Testis (tissue), 2 donors: ENCODE measurements at regions not wholly inside any gene's neighbourhood (a gene's known extent, or its start where the extent isn't known, plus 50 kb on each side); places are given as distances from the start of the nearest gene placed in this dataset.

Experiments used
- DNase-seq: peaks from one replicate; pipeline ENCODE4 v3.0.0-alpha.2; 2019
- H3K27ac ChIP-seq, 2 donors: fragments of 200-600 bp; sonication (generic); one replicate each; pipeline ENCODE4 v1.5.1; 2019
- H3K27me3 ChIP-seq: fragments of 200-600 bp; sonication (generic); one replicate; pipeline ENCODE4 v1.5.1; 2019
- H3K36me3 ChIP-seq: fragments of 200-600 bp; sonication (generic); one replicate; pipeline ENCODE4 v1.5.1; 2017; ENCODE audit warnings: low read depth; ENCODE audit errors: missing control alignments
- H3K4me1 ChIP-seq: fragments of 200-600 bp; sonication (generic); one replicate; pipeline ENCODE4 v1.5.1; 2019
- H3K4me3 ChIP-seq, 2 donors: fragments of 200-600 bp; sonication (generic); one replicate each; pipeline ENCODE4 v1.5.1; 2017 to 2019
- H3K9me3 ChIP-seq: fragments of 200-600 bp; sonication (generic); one replicate; pipeline ENCODE4 v1.5.1; 2017
- POLR2A ChIP-seq: fragments of 450-650 bp; IDR thresholded peaks from one replicate; pipeline ENCODE4 v1.6.1; 2017; ENCODE audit warnings: antibody characterized with exemption, mild to moderate bottlenecking, moderate library complexity
- WGBS, 2 donors: methylation state at CpG; one replicate each; pipeline ENCODE4 v1.1.5; 2018; 5-methylcytosine and 5-hydroxymethylcytosine counted together
- intact Hi-C: fragments of 100-400 bp; cut with DNase I; formaldehyde crosslinking; loops from one replicate; pipeline ENCODE4 v1.15.1; 2023; ENCODE audit warnings: low total_unique reads
- TF ChIP-seq, protein P1 (sequence below), 3 experiments: fragments of 450-650 bp in 2 of 3; fragments of 200-600 bp in 1 of 3; sonication (generic) in 1 of 3; IDR thresholded peaks; one replicate each; pipeline ENCODE4 v1.5.1; 2016 to 2019; ENCODE audit warnings: antibody characterized with exemption in 3 of 3, mild to moderate bottlenecking in 2 of 3, moderate library complexity in 1 of 3

DNA sequence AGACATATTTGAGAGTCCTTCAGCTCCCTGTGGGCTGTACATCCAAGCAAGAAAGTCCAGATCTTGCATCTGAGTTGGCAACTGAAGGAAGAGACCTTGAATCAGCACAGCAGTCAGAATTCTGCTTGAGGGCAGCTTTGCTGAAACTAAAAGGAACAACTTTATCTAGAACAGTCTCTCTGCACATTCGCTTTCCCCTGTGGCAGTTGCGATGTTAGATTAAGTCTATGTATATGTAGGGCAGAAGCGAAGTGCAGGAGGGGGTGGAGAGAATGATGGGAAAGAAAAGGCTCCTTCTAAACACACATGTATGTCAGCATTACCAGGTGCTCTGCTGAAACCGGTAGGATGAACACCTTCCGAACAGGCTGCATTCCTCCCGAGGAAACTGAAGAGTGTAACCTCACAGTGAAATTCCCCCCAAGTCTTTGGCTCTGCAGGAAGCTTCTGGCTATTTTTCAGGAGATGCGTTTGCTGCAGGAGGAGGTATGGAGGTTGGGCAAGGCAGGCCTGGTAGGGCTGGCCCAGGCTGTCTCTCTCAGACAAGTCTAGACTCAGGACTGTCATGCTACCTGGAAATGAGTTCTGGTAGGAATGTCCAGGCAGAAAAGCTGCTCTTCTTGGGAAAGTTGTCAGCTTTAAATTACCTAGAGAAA is 70.0 kb upstream of the ATL2 start:
- DNase-seq = no peak
- WGBS, 2 donors = 42 to 71% methylated on average over 7 of the region's 7 CpGs
- Histone ChIP-seq H3K4me1 (peaks cover 17% of the 10 kb centered on the region), H3K36me3 (no peaks in the 10 kb centered on the region), H3K27me3 (no peaks in the 10 kb centered on the region), H3K9me3 (no peaks in the 10 kb centered on the region), H3K27ac (no peak overlapping the region), H3K4me3 (no peak overlapping the region)
- no peak for TF ChIP-seq POLR2A
- TF ChIP-seq, protein P1, sequence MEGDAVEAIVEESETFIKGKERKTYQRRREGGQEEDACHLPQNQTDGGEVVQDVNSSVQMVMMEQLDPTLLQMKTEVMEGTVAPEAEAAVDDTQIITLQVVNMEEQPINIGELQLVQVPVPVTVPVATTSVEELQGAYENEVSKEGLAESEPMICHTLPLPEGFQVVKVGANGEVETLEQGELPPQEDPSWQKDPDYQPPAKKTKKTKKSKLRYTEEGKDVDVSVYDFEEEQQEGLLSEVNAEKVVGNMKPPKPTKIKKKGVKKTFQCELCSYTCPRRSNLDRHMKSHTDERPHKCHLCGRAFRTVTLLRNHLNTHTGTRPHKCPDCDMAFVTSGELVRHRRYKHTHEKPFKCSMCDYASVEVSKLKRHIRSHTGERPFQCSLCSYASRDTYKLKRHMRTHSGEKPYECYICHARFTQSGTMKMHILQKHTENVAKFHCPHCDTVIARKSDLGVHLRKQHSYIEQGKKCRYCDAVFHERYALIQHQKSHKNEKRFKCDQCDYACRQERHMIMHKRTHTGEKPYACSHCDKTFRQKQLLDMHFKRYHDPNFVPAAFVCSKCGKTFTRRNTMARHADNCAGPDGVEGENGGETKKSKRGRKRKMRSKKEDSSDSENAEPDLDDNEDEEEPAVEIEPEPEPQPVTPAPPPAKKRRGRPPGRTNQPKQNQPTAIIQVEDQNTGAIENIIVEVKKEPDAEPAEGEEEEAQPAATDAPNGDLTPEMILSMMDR (IDR thresholded peaks at IDR 0.05) = no peak
- intact Hi-C loops = no loop called here

GRCh38 chr2:38446418-38446817 is 69.3 kb upstream of the ATL2 start:
- no peak overlapping the region for H3K4me3 ChIP-seq
- intact Hi-C loops = no loop called here
- no peaks in the 10 kb centered on the region for H3K36me3 ChIP-seq
- 42 to 47% methylated on average over 7 of the region's 7 CpGs for WGBS, 2 donors
- H3K27ac ChIP-seq = no peak overlapping the region
- no peaks in the 10 kb centered on the region for H3K27me3 ChIP-seq
- no peak for DNase-seq
- H3K9me3 ChIP-seq = no peaks in the 10 kb centered on the region
- peaks cover 17% of the 10 kb centered on the region for H3K4me1 ChIP-seq
- TF ChIP-seq, protein P1 (IDR thresholded peaks at IDR 0.05) = peak in 1 of 3 experiments; percentile 13
- TF ChIP-seq POLR2A = no peak

GRCh38 chr2:38444247-38444646 is 67.2 kb upstream of the ATL2 start:
- Histone ChIP-seq H3K4me3 (no peak overlapping the region), H3K27me3 (no peaks in the 10 kb centered on the region), H3K36me3 (no peaks in the 10 kb centered on the region), H3K4me1 (peaks cover 17% of the 10 kb centered on the region), H3K27ac (no peak overlapping the region), H3K9me3 (no peaks in the 10 kb centered on the region)
- intact Hi-C loops = no loop called here
- TF ChIP-seq, protein P1 (IDR thresholded peaks at IDR 0.05) = no peak
- TF ChIP-seq POLR2A = no peak
- DNase-seq = no peak
- WGBS, 2 donors = 67 to 69% methylated on average over 2 of the region's 2 CpGs

GRCh38 chr2:38442643-38443541 is 65.8 kb upstream of the ATL2 start:
- H3K4me1 ChIP-seq = peaks cover 17% of the 10 kb centered on the region
- WGBS, 2 donors = 35 to 52% methylated on average over 8 of the region's 8 CpGs
- intact Hi-C loops = no loop called here
- no peaks in the 10 kb centered on the region for H3K36me3 ChIP-seq
- no peak overlapping the region for H3K4me3 ChIP-seq
- no peak overlapping the region for H3K27ac ChIP-seq
- TF ChIP-seq, protein P1 (IDR thresholded peaks at IDR 0.05) = no peak
- TF ChIP-seq POLR2A = no peak
- H3K9me3 ChIP-seq = no peaks in the 10 kb centered on the region
- peak; percentile 37 for DNase-seq
- no peaks in the 10 kb centered on the region for H3K27me3 ChIP-seq
